ENCODE measurements at regions not wholly inside any gene's neighbourhood (a gene's known extent, or its start where the extent isn't known, plus 50 kb on each side); places are given as distances from the start of the nearest gene placed in this dataset.

GRCh38 chr3:107251819-107252218, 125.4 kb upstream of the CCDC54 start:
- TF ChIP-seq CTCF (IDR thresholded peaks at IDR 0.05) = no peak
- TF ChIP-seq ZFX (IDR thresholded peaks at IDR 0.05; ENCODE audit: borderline replicate concordance) = no peak

All from 22Rv1 (cell line).